ENCODE measurements at regions not wholly inside any gene's neighbourhood (a gene's known extent, or its start where the extent isn't known, plus 50 kb on each side); places are given as distances from the start of the nearest gene placed in this dataset.

DNA sequence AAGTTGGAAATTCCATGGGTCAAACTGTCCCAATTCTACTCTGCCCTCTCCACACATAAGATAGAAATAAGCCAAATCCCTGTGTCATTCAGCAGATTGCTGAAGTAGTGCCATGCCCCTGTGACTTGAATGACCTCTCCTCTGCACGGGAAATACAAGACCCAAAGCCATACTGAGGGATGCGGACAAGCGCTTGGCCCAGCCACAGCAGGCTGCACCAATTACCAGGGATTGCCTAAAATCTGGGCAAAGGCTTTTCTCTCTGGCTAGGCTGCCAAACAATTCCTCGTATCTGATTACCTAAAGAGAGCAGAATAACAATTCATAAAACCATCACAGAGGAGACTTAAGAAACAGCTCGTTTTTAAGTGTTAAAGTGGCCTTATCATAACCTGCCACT, 421.8 kb upstream of the JARID2 start (continued):
- TF ChIP-seq ZSCAN29 (IDR thresholded peaks at IDR 0.05) (no peak), JUNB (IDR thresholded peaks at IDR 0.05) (no peak), BACH1 (IDR thresholded peaks at IDR 0.05; ENCODE audit: borderline replicate concordance) (no peak), SMC3 (IDR thresholded peaks at IDR 0.05; ENCODE audit: borderline replicate concordance, low read length) (no peak), SMAD5 (IDR thresholded peaks at IDR 0.05; ENCODE audit: low read depth) (no peak), NR2C1 (IDR thresholded peaks at IDR 0.05) (no peak), POLR2A (IDR thresholded peaks at IDR 0.05; ENCODE audit: low read depth, low read length) (no peak), SRF (IDR thresholded peaks at IDR 0.05; ENCODE audit: low read depth in 2 of 2, low read length in 2 of 2) (no peak)

DNA sequence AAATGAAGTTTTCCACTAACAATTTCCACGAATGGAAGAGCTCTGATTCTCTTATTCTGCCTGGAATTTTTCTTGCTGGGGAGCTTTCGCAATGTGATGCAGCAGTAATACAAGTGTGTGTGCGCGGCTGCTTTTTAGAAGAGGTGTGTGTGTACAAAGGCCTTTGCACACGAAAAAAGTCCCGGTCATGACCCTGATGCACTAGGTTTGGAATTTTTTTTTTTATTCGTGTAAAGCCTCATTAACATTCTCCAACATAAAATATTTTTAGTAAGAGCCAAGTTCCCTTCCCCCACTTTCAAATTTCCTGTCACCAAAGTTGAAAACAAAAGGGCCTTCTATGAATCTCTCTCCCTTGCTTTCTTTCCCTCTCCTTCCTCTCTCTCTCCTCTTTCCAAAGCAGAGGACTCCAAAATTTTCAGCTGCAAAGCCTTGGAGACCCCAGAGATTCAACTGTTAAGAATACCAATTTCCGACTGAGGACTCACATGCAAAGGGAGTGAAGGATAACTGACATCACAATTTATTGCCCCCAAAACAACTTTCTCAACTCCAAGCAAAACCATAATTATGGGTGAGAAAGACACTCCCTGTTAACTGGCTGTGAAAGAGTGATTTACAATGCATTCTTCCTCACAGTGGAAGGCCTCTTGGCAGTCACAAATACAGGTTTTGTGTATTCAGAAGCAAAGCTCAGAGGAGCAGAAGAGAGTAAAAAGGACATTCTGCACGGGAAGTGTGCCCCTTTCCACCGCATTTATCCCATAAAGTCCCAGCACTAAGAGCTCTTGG, 421.2 kb upstream of the JARID2 start:
- ChIA-PET POLR2A (no interaction called here), CTCF (interaction anchor here (0.6 kb wide), 1 partner anchor 288 kb away, joined by 3 read pairs; no protein-coding TSS in a partner anchor), RAD21 (ENCODE audit: unreplicated experiment) (no interaction called here), SMC1A (ENCODE audit: uncharacterized antibody, unreplicated experiment) (interaction anchor here (0.5 to 1.4 kb wide), 3 partner anchors 8 to 766 kb away, joined by 3 to 4 read pairs (median 3); no protein-coding TSS in a partner anchor)
- Histone ChIP-seq H3K4me1 (ENCODE audit: control insufficient read depth, insufficient read depth, low read length) (0 out of 2 replicates have a peak, but pooled peaks cover 4% of the 10 kb centered on the region), H3K79me2 (ENCODE audit: control insufficient read depth, insufficient read depth, low read length) (no peaks in the 10 kb centered on the region), H3K27me3 (replicated peaks in 1 of 2; ENCODE audit: control insufficient read depth in 2 of 2, insufficient read depth in 2 of 2, low read length in 1 of 2) (no peaks in the 10 kb centered on the region; a peak in 1 of 4 replicates), H3K36me3 (ENCODE audit: control insufficient read depth in 2 of 2, insufficient read depth in 2 of 2, low read length in 1 of 2) (no peaks in the 10 kb centered on the region), H3K9me3 (replicated peaks; ENCODE audit: control insufficient read depth, insufficient read depth, low read length) (no peaks in the 10 kb centered on the region; the same call in 2 of the 3 replicates), H2AFZ (ENCODE audit: control insufficient read depth, low read depth, low read length) (no peak overlapping the region), H3K4me3 (no peak overlapping the region), H4K20me1 (ENCODE audit: control insufficient read depth, insufficient read depth) (no peaks in the 10 kb centered on the region), H3K4me2 (ENCODE audit: control insufficient read depth, insufficient read depth) (no peak overlapping the region), H3K9ac (ENCODE audit: control insufficient read depth, insufficient read depth, low read length) (no peak overlapping the region), H3K27ac (ENCODE audit: control insufficient read depth, insufficient read depth) (no peak overlapping the region)
- no TSS peak for BruUV-seq (replicated peaks)
- FAIRE-seq: no peak
- WGBS (ENCODE audit: insufficient coverage, insufficient replicate concordance, low lambda C conversion rate, missing lambda C conversion rate): 47% methylated on average over 10 of the region's 10 CpGs
- in situ Hi-C loops (cut with MboI) (no loop called here), intact Hi-C loops (cut with micrococcal nuclease; ENCODE audit: unreplicated experiment) (no loop called here)
- no peak for ATAC-seq
- DNase-seq (ENCODE audit: low read depth, low spot score): no peak
- TF ChIP-seq, protein P1, sequence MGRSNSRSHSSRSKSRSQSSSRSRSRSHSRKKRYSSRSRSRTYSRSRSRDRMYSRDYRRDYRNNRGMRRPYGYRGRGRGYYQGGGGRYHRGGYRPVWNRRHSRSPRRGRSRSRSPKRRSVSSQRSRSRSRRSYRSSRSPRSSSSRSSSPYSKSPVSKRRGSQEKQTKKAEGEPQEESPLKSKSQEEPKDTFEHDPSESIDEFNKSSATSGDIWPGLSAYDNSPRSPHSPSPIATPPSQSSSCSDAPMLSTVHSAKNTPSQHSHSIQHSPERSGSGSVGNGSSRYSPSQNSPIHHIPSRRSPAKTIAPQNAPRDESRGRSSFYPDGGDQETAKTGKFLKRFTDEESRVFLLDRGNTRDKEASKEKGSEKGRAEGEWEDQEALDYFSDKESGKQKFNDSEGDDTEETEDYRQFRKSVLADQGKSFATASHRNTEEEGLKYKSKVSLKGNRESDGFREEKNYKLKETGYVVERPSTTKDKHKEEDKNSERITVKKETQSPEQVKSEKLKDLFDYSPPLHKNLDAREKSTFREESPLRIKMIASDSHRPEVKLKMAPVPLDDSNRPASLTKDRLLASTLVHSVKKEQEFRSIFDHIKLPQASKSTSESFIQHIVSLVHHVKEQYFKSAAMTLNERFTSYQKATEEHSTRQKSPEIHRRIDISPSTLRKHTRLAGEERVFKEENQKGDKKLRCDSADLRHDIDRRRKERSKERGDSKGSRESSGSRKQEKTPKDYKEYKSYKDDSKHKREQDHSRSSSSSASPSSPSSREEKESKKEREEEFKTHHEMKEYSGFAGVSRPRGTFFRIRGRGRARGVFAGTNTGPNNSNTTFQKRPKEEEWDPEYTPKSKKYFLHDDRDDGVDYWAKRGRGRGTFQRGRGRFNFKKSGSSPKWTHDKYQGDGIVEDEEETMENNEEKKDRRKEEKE (IDR thresholded peaks at IDR 0.05): no peak
- TF ChIP-seq DPF2 (IDR thresholded peaks at IDR 0.05) (no peak), RBBP5 (conservative IDR thresholded peaks at IDR 0.05) (no peak), LARP7 (IDR thresholded peaks at IDR 0.05) (no peak), NR2F1 (conservative IDR thresholded peaks at IDR 0.05) (no peak), EGR1 (IDR thresholded peaks at IDR 0.05; ENCODE audit: borderline replicate concordance in 1 of 2, low read depth in 2 of 2, low read length in 2 of 2) (no peak)
- TF ChIP-seq, protein P2, sequence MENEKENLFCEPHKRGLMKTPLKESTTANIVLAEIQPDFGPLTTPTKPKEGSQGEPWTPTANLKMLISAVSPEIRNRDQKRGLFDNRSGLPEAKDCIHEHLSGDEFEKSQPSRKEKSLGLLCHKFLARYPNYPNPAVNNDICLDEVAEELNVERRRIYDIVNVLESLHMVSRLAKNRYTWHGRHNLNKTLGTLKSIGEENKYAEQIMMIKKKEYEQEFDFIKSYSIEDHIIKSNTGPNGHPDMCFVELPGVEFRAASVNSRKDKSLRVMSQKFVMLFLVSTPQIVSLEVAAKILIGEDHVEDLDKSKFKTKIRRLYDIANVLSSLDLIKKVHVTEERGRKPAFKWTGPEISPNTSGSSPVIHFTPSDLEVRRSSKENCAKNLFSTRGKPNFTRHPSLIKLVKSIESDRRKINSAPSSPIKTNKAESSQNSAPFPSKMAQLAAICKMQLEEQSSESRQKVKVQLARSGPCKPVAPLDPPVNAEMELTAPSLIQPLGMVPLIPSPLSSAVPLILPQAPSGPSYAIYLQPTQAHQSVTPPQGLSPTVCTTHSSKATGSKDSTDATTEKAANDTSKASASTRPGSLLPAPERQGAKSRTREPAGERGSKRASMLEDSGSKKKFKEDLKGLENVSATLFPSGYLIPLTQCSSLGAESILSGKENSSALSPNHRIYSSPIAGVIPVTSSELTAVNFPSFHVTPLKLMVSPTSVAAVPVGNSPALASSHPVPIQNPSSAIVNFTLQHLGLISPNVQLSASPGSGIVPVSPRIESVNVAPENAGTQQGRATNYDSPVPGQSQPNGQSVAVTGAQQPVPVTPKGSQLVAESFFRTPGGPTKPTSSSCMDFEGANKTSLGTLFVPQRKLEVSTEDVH (IDR thresholded peaks at IDR 0.05; ENCODE audit: low read depth, partially characterized antibody): no peak

Measured in GM12878 (cell line).